ENCODE measurements at regions not wholly inside any gene's neighbourhood (a gene's known extent, or its start where the extent isn't known, plus 50 kb on each side); places are given as distances from the start of the nearest gene placed in this dataset.

GRCh38 chr22:49643466-49643865 is 184.2 kb downstream of the BRD1 start:
- no peak for TF ChIP-seq POLR2A (IDR thresholded peaks at IDR 0.05; ENCODE audit: borderline replicate concordance, extremely low read depth, insufficient read depth, insufficient read length)
- no peak for TF ChIP-seq CTCF (IDR thresholded peaks at IDR 0.05 in 2 of 3, conservative IDR thresholded peaks at IDR 0.05 in 1 of 3; ENCODE audit: borderline replicate concordance in 1 of 3, insufficient read depth in 1 of 3, low read depth in 2 of 3, low read length in 2 of 3)
- TF ChIP-seq EZH2 (IDR thresholded peaks at IDR 0.05): no peak
- no peak for TF ChIP-seq EZH2phosphoT487 (IDR thresholded peaks at IDR 0.05; ENCODE audit: borderline replicate concordance)
- TF ChIP-seq YY1 (IDR thresholded peaks at IDR 0.05; ENCODE audit: extremely low read depth, insufficient replicate concordance, low read depth, low read length): no peak
- no peak for TF ChIP-seq RAD21 (IDR thresholded peaks at IDR 0.05; ENCODE audit: low read depth)
- no peak for TF ChIP-seq SIN3A (IDR thresholded peaks at IDR 0.05; ENCODE audit: low read depth)
- no peak for TF ChIP-seq CEBPB (IDR thresholded peaks at IDR 0.05; ENCODE audit: low read depth)
- no peak for TF ChIP-seq POLR2AphosphoS5 (IDR thresholded peaks at IDR 0.05; ENCODE audit: low read depth, low read length)
- no peak for TF ChIP-seq MAX (IDR thresholded peaks at IDR 0.05)
- no peak for TF ChIP-seq EGR1 (IDR thresholded peaks at IDR 0.05; ENCODE audit: low read depth)
